ENCODE measurements at regions not wholly inside any gene's neighbourhood (a gene's known extent, or its start where the extent isn't known, plus 50 kb on each side); places are given as distances from the start of the nearest gene placed in this dataset.

DNA sequence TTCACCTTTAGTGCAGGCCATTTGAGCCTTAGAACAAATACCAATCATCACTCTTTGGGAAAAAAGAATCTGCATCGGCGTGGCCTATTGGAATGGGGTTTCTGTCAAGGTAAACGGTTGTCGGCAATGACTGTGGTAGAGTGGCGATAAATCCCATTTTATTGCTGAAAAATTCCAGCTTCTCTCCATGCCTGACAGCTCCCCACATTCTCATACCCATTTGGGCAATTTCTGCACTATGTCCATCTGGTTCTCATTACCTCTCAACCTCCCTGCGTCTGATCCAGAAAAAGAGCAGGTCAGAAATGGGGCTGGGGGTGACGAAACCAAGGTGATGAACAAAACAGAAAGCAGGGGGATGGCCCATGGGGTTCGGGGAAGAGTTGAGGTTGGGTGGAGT, 254.0 kb downstream of the MEIS1 start:
- Histone ChIP-seq H3K9me3 (no peaks in the 10 kb centered on the region), H3K27ac (replicated peaks in 1 of 4) (peak overlapping the region; percentile 78 to 85 (median 84)), H3K36me3 (no peaks in the 10 kb centered on the region), H3K4me1 (peaks cover 0 to 44% (median 19%) of the 10 kb centered on the region in 4 donors), H3K4me3 (no peak overlapping the region), H3K27me3 (no peaks in the 10 kb centered on the region)
- TF ChIP-seq POLR2A (IDR thresholded peaks at IDR 0.05; ENCODE audit: low read depth) (no peak), POLR2AphosphoS5 (IDR thresholded peaks at IDR 0.05) (no peak), EP300 (IDR thresholded peaks at IDR 0.05) (no peak)
- TF ChIP-seq, protein P1, sequence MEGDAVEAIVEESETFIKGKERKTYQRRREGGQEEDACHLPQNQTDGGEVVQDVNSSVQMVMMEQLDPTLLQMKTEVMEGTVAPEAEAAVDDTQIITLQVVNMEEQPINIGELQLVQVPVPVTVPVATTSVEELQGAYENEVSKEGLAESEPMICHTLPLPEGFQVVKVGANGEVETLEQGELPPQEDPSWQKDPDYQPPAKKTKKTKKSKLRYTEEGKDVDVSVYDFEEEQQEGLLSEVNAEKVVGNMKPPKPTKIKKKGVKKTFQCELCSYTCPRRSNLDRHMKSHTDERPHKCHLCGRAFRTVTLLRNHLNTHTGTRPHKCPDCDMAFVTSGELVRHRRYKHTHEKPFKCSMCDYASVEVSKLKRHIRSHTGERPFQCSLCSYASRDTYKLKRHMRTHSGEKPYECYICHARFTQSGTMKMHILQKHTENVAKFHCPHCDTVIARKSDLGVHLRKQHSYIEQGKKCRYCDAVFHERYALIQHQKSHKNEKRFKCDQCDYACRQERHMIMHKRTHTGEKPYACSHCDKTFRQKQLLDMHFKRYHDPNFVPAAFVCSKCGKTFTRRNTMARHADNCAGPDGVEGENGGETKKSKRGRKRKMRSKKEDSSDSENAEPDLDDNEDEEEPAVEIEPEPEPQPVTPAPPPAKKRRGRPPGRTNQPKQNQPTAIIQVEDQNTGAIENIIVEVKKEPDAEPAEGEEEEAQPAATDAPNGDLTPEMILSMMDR (IDR thresholded peaks at IDR 0.05) = no peak
- DNase-seq (ENCODE audit: extremely low spot score) = no peak
- intact Hi-C loops (cut with DNase I) = loop anchor here (5.0 kb wide), 1 partner anchor 92 kb away; no protein-coding TSS in a partner anchor
- WGBS = 68% methylated on average over 8 of the region's 8 CpGs

DNA sequence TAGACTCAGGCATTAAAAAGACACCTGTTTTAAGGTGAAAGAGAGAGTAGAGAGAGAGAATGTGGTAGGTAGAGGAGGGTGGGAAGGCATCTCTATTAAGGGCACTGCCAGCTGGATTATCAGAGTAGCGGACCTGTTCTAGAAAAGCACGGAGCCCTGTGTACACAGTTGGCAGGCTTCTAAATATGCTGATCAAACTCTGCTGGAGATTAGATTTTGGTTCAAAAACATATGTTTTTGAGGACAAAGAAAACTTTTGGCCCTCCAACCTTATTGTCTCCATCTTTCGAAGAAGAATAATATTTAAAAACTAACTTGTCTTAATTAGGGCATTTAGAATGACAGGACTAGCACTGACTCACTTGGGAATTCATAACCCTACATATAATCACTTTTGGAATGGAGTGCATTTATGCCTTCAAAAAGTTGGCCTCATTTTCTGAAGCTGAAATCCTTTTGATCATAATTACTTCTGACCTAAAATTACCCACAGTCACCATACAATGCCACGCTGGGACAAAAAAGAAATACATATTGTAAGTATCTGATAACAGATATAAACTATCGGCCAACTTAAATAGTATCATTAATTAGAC, 254.6 kb downstream of the MEIS1 start:
- H3K36me3 ChIP-seq = no peaks in the 10 kb centered on the region
- 58% methylated on average over 5 of the region's 5 CpGs for WGBS
- peaks cover 0 to 50% (median 25%) of the 10 kb centered on the region in 4 donors for H3K4me1 ChIP-seq
- H3K27me3 ChIP-seq = no peaks in the 10 kb centered on the region
- no peaks in the 10 kb centered on the region for H3K9me3 ChIP-seq
- intact Hi-C loops (cut with DNase I) = loop anchor here (5.0 to 10.0 kb wide), 3 partner anchors 92 to 965 kb away; partner anchors contain the start of gene MEIS1
- TF ChIP-seq, protein P1 (IDR thresholded peaks at IDR 0.05) = no peak
- TF ChIP-seq POLR2AphosphoS5 (IDR thresholded peaks at IDR 0.05) (peak in 1 of 2 donors; percentile 28), EP300 (IDR thresholded peaks at IDR 0.05) (no peak), POLR2A (IDR thresholded peaks at IDR 0.05; ENCODE audit: low read depth) (no peak)
- peak overlapping the region; percentile 78 to 85 (median 84) for H3K27ac ChIP-seq (replicated peaks in 1 of 4)
- peak overlapping the region in 3 of 4 donors; percentile 16 to 52 (median 46) for H3K4me3 ChIP-seq
- no peak for DNase-seq (ENCODE audit: extremely low spot score)

DNA sequence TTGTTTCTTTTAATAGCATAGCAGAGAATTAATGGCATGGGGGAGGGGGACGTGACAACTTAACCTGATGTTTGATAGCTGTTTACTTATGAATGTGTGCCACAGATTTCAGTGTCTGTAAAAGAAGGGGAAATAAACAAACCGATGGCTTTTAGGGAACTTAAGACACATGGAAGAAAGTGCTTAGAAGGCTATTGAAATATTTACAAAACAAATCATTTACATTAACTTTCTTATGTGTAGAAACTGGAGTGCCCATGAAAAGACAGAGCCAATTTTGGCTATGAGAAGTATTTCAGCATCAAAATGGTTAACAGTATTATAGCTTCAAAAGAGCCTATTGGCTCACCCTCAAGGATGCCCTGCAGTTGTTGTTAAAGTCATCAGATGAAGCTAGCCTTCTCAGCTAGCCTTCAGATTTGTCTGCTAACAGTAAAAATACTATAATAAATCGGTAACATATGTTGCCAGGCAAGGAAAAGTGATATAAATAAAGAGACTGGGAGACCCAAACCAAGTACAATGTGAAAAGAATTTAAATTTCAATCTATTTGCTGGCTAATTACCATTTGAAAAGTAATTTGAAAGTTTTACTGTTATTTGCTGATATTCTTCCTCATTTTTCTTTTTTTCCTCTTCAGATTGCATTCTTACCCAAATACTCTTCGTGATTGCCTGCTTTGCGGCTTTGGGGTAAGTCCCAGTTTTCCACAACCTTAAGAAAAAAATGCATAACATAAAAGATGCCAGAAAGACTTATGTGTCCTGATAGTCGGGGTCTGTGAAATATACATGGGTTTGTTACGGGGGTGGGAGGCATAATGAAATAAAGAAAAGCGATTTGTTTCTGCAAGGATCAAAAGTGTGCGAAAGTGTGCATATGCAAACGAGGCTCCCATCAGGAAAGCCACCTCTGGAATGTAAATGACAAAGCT, 256.4 kb downstream of the MEIS1 start:
- 22% methylated on average over 10 of the region's 10 CpGs for WGBS
- H3K36me3 ChIP-seq = no peaks in the 10 kb centered on the region
- peak overlapping the region; percentile 78 to 85 (median 84) for H3K27ac ChIP-seq (replicated peaks in 1 of 4)
- peaks cover 0 to 64% (median 39%) of the 10 kb centered on the region in 4 donors for H3K4me1 ChIP-seq
- DNase-seq (ENCODE audit: extremely low spot score) = no peak
- TF ChIP-seq, protein P1 (IDR thresholded peaks at IDR 0.05) = no peak
- TF ChIP-seq POLR2AphosphoS5 (IDR thresholded peaks at IDR 0.05) = peak in 1 of 2 donors; percentile 82
- no peaks in the 10 kb centered on the region for H3K27me3 ChIP-seq
- peak overlapping the region; percentile 41 to 52 (median 49) for H3K4me3 ChIP-seq
- intact Hi-C loops (cut with DNase I) = loop anchor here (5.0 to 10.0 kb wide), 2 partner anchors 254 to 964 kb away; partner anchors contain the start of gene MEIS1
- no peaks in the 10 kb centered on the region for H3K9me3 ChIP-seq

DNA sequence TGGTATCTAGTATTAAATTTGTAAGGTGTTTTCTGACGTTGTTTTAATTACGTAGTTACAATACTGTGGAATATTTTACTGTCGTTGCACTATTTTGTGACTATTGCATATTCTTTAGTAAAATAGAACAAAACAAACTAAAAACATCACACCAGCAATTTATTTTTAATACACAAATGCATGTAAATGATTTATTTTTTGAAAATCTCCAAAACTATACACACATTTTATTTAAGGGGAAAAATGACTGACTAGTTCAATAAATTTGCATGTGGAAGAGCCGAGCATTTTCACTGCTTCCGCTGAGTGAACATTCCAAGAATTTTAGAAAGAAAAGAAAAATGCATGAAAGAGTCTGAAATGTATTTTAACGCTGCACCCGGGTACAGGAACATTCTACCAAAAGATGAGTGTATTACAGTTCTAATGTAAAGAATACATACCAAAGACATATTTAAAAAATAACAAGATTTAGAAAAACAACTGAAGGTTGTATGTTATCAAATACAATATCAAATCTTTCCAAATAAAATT, 257.7 kb downstream of the MEIS1 start:
- no peaks in the 10 kb centered on the region for H3K9me3 ChIP-seq
- intact Hi-C loops (cut with DNase I) = loop anchor here (1.0 to 10.0 kb wide), 3 partner anchors 109 to 962 kb away; partner anchors contain the start of gene MEIS1
- no peak for DNase-seq (ENCODE audit: extremely low spot score)
- H3K27me3 ChIP-seq = no peaks in the 10 kb centered on the region
- peak overlapping the region; percentile 41 to 52 (median 49) for H3K4me3 ChIP-seq
- no peaks in the 10 kb centered on the region for H3K36me3 ChIP-seq
- WGBS = 43% methylated on average over 7 of the region's 7 CpGs
- H3K27ac ChIP-seq (replicated peaks in 1 of 4) = peak overlapping the region; percentile 78 to 85 (median 84)
- no peak for TF ChIP-seq POLR2A (IDR thresholded peaks at IDR 0.05; ENCODE audit: low read depth)
- TF ChIP-seq, protein P1 (IDR thresholded peaks at IDR 0.05) = no peak
- TF ChIP-seq POLR2AphosphoS5 (IDR thresholded peaks at IDR 0.05) = no peak
- TF ChIP-seq EP300 (IDR thresholded peaks at IDR 0.05) = no peak
- peaks cover 0 to 68% (median 44%) of the 10 kb centered on the region in 4 donors for H3K4me1 ChIP-seq

Data from esophagus muscularis mucosa (tissue), 4 donors.